GM21447 (cell line): ENCODE measurements at regions not wholly inside any gene's neighbourhood (a gene's known extent, or its start where the extent isn't known, plus 50 kb on each side); places are given as distances from the start of the nearest gene placed in this dataset.

Source experiments
- ATAC-seq: cut with Tn5 transposase; IDR thresholded peaks from one replicate; pipeline ENCODE4 v1.9.1; 2021; ENCODE audit not compliant: unreplicated experiment

- no peak for ATAC-seq
Observed at GRCh38 chr7:106775552-106775936, 89.5 kb upstream of the PIK3CG start.

- no peak for ATAC-seq
Observed at GRCh38 chr7:106775975-106776607, 89.0 kb upstream of the PIK3CG start.

GRCh38 chr7:106776618-106777347, 88.3 kb upstream of the PIK3CG start:
- ATAC-seq = no peak

- ATAC-seq = no peak
Observed at GRCh38 chr7:106777674-106778299, 87.3 kb upstream of the PIK3CG start.

- ATAC-seq = no peak
Observed at GRCh38 chr7:106778656-106779250, 86.3 kb upstream of the PIK3CG start.

- ATAC-seq = no peak
Observed at GRCh38 chr7:106779877-106780276, 85.2 kb upstream of the PIK3CG start.

GRCh38 chr7:106781007-106781406, 84.1 kb upstream of the PIK3CG start:
- ATAC-seq = no peak

GRCh38 chr7:106781828-106782544, 83.1 kb upstream of the PIK3CG start:
- no peak for ATAC-seq

- no peak for ATAC-seq
Observed at GRCh38 chr7:106783286-106783685, 81.8 kb upstream of the PIK3CG start.

GRCh38 chr7:106788637-106789036, 76.4 kb upstream of the PIK3CG start:
- no peak for ATAC-seq

GRCh38 chr7:106791526-106791925, 73.6 kb upstream of the PIK3CG start:
- ATAC-seq = no peak

- no peak for ATAC-seq
Observed at GRCh38 chr7:106792233-106792926, 72.7 kb upstream of the PIK3CG start.

GRCh38 chr7:106793015-106793975, 71.8 kb upstream of the PIK3CG start:
- ATAC-seq = no peak

GRCh38 chr7:106794276-106795083, 70.6 kb upstream of the PIK3CG start:
- no peak for ATAC-seq

- no peak for ATAC-seq
Observed at GRCh38 chr7:106795084-106795876, 69.8 kb upstream of the PIK3CG start.

GRCh38 chr7:106795877-106796231, 69.2 kb upstream of the PIK3CG start:
- ATAC-seq = no peak

GRCh38 chr7:106797937-106798336, 67.1 kb upstream of the PIK3CG start:
- ATAC-seq = no peak

GRCh38 chr7:106802589-106802988, 62.5 kb upstream of the PIK3CG start:
- no peak for ATAC-seq
